A673 (cell line): ENCODE measurements at regions not wholly inside any gene's neighbourhood (a gene's known extent, or its start where the extent isn't known, plus 50 kb on each side); places are given as distances from the start of the nearest gene placed in this dataset.

Experiments used
- CTCF ChIP-seq: fragments of 300-800, 200-600 bp; sonication (generic); conservative IDR thresholded peaks from 2 replicates; pipeline ENCODE4 v1.5.1; 2017; ENCODE audit warnings: low read depth, mild to moderate bottlenecking, antibody characterized with exemption, low read length, moderate library complexity, mixed read lengths
- EZH2 ChIP-seq: fragments of 200-600 bp; sonication (generic); IDR thresholded peaks from 2 replicates; pipeline ENCODE4 v1.6.1; 2017; ENCODE audit warnings: borderline replicate concordance, low read depth, mild to moderate bottlenecking, mixed read lengths, antibody characterized with exemption, low read length; ENCODE audit not compliant: poor library complexity, severe bottlenecking

GRCh38 chr13:18964942-18965341 lies 216.7 kb downstream of the TUBA3C start:
- no peak for TF ChIP-seq CTCF
- TF ChIP-seq EZH2: no peak
